Liver (tissue), 8 donors: ENCODE measurements at regions not wholly inside any gene's neighbourhood (a gene's known extent, or its start where the extent isn't known, plus 50 kb on each side); places are given as distances from the start of the nearest gene placed in this dataset.

Experiments used
- DNase-seq: peaks from one replicate; pipeline ENCODE4 v3.0.0-alpha.2; 2017; ENCODE audit warnings: low spot score
- H3K27ac ChIP-seq, 2 donors: one replicate each; pipeline ENCODE4 v1.7.0; 2013; ENCODE audit warnings: inconsistent platforms in 2 of 2, low read length in 2 of 2, control low read depth in 1 of 2, low read depth in 1 of 2, mild to moderate bottlenecking in 1 of 2
- H3K27me3 ChIP-seq, 4 donors: one replicate each; pipeline versions ENCODE4 v1.6.1 to v1.7.0; 2013; ENCODE audit warnings: low read length in 3 of 4, inconsistent platforms in 1 of 4, mild to moderate bottlenecking in 1 of 4, moderate library complexity in 1 of 4; ENCODE audit not compliant: control insufficient read depth in 4 of 4, insufficient read depth in 4 of 4
- H3K36me3 ChIP-seq, 4 donors: one replicate each; pipeline versions ENCODE4 v1.6.1 to v1.7.0; 2013; ENCODE audit warnings: low read length in 3 of 4, mild to moderate bottlenecking in 3 of 4, low read depth in 1 of 4, moderate library complexity in 1 of 4; ENCODE audit not compliant: control insufficient read depth in 4 of 4, insufficient read depth in 3 of 4
- H3K4me1 ChIP-seq, 4 donors: one replicate each; pipeline versions ENCODE4 v1.6.1 to v1.7.0; 2013; ENCODE audit warnings: low read length in 3 of 4, mild to moderate bottlenecking in 3 of 4, moderate library complexity in 1 of 4; ENCODE audit not compliant: control insufficient read depth in 4 of 4, insufficient read depth in 4 of 4
- H3K4me3 ChIP-seq, 3 donors: one replicate each; pipeline versions ENCODE4 v1.6.1 to v1.7.0; 2013; ENCODE audit warnings: low read length in 3 of 3, control low read depth in 1 of 3, low read depth in 1 of 3, mild to moderate bottlenecking in 1 of 3
- H3K9ac ChIP-seq, 2 donors: one replicate each; pipeline ENCODE4 v1.7.0; 2013; ENCODE audit warnings: low read length in 2 of 2, mild to moderate bottlenecking in 2 of 2, moderate library complexity in 2 of 2, control low read depth in 1 of 2, low read depth in 1 of 2
- H3K9me3 ChIP-seq, 4 donors: one replicate each; pipeline versions ENCODE4 v1.6.1 to v1.7.0; 2013; ENCODE audit warnings: low read length in 3 of 4; ENCODE audit not compliant: control insufficient read depth in 4 of 4
- EGR1 ChIP-seq, 2 donors: IDR thresholded peaks; 2 replicates each; pipeline ENCODE4 v1.6.1; 2016 to 2018; ENCODE audit warnings: antibody characterized with exemption in 2 of 2, low read depth in 2 of 2
- FOXA1 ChIP-seq: IDR thresholded peaks from 2 replicates; pipeline ENCODE4 v1.6.1; 2016; ENCODE audit warnings: antibody characterized with exemption
- FOXA2 ChIP-seq: IDR thresholded peaks from 2 replicates; pipeline ENCODE4 v1.6.1; 2016; ENCODE audit warnings: antibody characterized with exemption
- GABPA ChIP-seq, 2 donors: IDR thresholded peaks in 1 of 2; conservative IDR thresholded peaks in 1 of 2; 2 replicates each; pipeline ENCODE4 v1.6.1; 2016; ENCODE audit warnings: antibody characterized with exemption in 2 of 2, mild to moderate bottlenecking in 1 of 2, moderate library complexity in 1 of 2
- HNF4A ChIP-seq, 2 donors: conservative IDR thresholded peaks; 2 replicates each; pipeline ENCODE4 v1.6.1; 2016; ENCODE audit warnings: antibody characterized with exemption in 2 of 2, mild to moderate bottlenecking in 2 of 2
- HNF4G ChIP-seq: IDR thresholded peaks from 2 replicates; pipeline ENCODE4 v1.6.1; 2016; ENCODE audit warnings: antibody characterized with exemption
- JUND ChIP-seq, 2 donors: IDR thresholded peaks; 2 replicates each; pipeline ENCODE4 v1.6.1; 2016; ENCODE audit warnings: antibody characterized with exemption in 2 of 2
- NR2F2 ChIP-seq: IDR thresholded peaks from 2 replicates; pipeline ENCODE4 v1.6.1; 2016; ENCODE audit warnings: antibody characterized with exemption
- RAD21 ChIP-seq, 2 donors: IDR thresholded peaks; 2 replicates each; pipeline ENCODE4 v1.6.1; 2016; ENCODE audit warnings: antibody characterized with exemption in 2 of 2, mild to moderate bottlenecking in 2 of 2
- RXRA ChIP-seq, 2 donors: IDR thresholded peaks; 2 replicates each; pipeline ENCODE4 v1.6.1; 2017 to 2018; ENCODE audit warnings: antibody characterized with exemption in 2 of 2, mild to moderate bottlenecking in 1 of 2
- SP1 ChIP-seq: IDR thresholded peaks from 2 replicates; pipeline ENCODE4 v1.6.1; 2018; ENCODE audit warnings: antibody characterized with exemption, mild to moderate bottlenecking
- TAF1 ChIP-seq: conservative IDR thresholded peaks from 2 replicates; pipeline ENCODE4 v1.6.1; 2016; ENCODE audit warnings: antibody characterized with exemption, mild to moderate bottlenecking
- YY1 ChIP-seq: IDR thresholded peaks from 2 replicates; pipeline ENCODE4 v1.6.1; 2016; ENCODE audit warnings: antibody characterized with exemption, mild to moderate bottlenecking
- ZBTB33 ChIP-seq: IDR thresholded peaks from 2 replicates; pipeline ENCODE4 v1.6.1; 2016; ENCODE audit warnings: antibody characterized with exemption
- WGBS: extraction: QIAGEN DNeasy Blood & Tissue Kit; methylation state at CpG from one replicate; pipeline ENCODE4 v1.1.7; 2013; 5-methylcytosine and 5-hydroxymethylcytosine counted together
- TF ChIP-seq, protein P1 (sequence below): IDR thresholded peaks from 2 replicates; pipeline ENCODE4 v1.6.1; 2016; ENCODE audit warnings: antibody characterized with exemption, mild to moderate bottlenecking
- TF ChIP-seq, protein P2 (sequence below): IDR thresholded peaks from 2 replicates; pipeline ENCODE4 v1.6.1; 2016; ENCODE audit warnings: antibody characterized with exemption
- TF ChIP-seq, protein P3 (sequence below): fragments of 150-350 bp; IDR thresholded peaks from 2 replicates; pipeline ENCODE4 v1.5.1; 2017; ENCODE audit warnings: improper control_type of control experiment, low read depth, low read length; ENCODE audit not compliant: missing input control
- TF ChIP-seq, protein P4 (sequence below): IDR thresholded peaks from 2 replicates; pipeline ENCODE4 v1.6.1; 2016; ENCODE audit warnings: antibody characterized with exemption
- donor health status: healthy.
- donor health status: healthy.
- donor health status: healthy.
- donor health status: healthy.
- donor health status: healthy.

GRCh38 chr13:109275139-109275745 is 511.1 kb downstream of the IRS2 start:
- Histone ChIP-seq H3K27ac (no peak overlapping the region), H3K27me3 (no peaks in the 10 kb centered on the region), H3K9ac (no peak overlapping the region)

GRCh38 chr13:109274188-109274821 is 512.1 kb downstream of the IRS2 start:
- H3K27ac ChIP-seq, result no peak overlapping the region
- DNase-seq, result no peak
- WGBS, result 87% methylated on average over 5 of the region's 5 CpGs
- TF ChIP-seq TAF1, result no peak
- no peak for TF ChIP-seq NR2F2
- TF ChIP-seq, protein P1, sequence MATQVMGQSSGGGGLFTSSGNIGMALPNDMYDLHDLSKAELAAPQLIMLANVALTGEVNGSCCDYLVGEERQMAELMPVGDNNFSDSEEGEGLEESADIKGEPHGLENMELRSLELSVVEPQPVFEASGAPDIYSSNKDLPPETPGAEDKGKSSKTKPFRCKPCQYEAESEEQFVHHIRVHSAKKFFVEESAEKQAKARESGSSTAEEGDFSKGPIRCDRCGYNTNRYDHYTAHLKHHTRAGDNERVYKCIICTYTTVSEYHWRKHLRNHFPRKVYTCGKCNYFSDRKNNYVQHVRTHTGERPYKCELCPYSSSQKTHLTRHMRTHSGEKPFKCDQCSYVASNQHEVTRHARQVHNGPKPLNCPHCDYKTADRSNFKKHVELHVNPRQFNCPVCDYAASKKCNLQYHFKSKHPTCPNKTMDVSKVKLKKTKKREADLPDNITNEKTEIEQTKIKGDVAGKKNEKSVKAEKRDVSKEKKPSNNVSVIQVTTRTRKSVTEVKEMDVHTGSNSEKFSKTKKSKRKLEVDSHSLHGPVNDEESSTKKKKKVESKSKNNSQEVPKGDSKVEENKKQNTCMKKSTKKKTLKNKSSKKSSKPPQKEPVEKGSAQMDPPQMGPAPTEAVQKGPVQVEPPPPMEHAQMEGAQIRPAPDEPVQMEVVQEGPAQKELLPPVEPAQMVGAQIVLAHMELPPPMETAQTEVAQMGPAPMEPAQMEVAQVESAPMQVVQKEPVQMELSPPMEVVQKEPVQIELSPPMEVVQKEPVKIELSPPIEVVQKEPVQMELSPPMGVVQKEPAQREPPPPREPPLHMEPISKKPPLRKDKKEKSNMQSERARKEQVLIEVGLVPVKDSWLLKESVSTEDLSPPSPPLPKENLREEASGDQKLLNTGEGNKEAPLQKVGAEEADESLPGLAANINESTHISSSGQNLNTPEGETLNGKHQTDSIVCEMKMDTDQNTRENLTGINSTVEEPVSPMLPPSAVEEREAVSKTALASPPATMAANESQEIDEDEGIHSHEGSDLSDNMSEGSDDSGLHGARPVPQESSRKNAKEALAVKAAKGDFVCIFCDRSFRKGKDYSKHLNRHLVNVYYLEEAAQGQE, result no peak
- no peak for TF ChIP-seq GABPA (IDR thresholded peaks at IDR 0.05 in 1 of 2, conservative IDR thresholded peaks at IDR 0.05 in 1 of 2)
- TF ChIP-seq EGR1 (IDR thresholded peaks at IDR 0.05; ENCODE audit: low read depth in 2 of 2), result no peak
- TF ChIP-seq, protein P2, sequence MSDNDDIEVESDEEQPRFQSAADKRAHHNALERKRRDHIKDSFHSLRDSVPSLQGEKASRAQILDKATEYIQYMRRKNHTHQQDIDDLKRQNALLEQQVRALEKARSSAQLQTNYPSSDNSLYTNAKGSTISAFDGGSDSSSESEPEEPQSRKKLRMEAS, result no peak
- TF ChIP-seq HNF4A (conservative IDR thresholded peaks at IDR 0.05), result no peak
- TF ChIP-seq FOXA2, result no peak
- no peak for TF ChIP-seq JUND (IDR thresholded peaks at IDR 0.05)
- TF ChIP-seq YY1, result no peak
- no peak for TF ChIP-seq RAD21 (IDR thresholded peaks at IDR 0.05)
- TF ChIP-seq FOXA1, result no peak
- TF ChIP-seq RXRA (IDR thresholded peaks at IDR 0.05), result no peak
- no peak for TF ChIP-seq HNF4G
- TF ChIP-seq ZBTB33, result no peak
- TF ChIP-seq, protein P3, sequence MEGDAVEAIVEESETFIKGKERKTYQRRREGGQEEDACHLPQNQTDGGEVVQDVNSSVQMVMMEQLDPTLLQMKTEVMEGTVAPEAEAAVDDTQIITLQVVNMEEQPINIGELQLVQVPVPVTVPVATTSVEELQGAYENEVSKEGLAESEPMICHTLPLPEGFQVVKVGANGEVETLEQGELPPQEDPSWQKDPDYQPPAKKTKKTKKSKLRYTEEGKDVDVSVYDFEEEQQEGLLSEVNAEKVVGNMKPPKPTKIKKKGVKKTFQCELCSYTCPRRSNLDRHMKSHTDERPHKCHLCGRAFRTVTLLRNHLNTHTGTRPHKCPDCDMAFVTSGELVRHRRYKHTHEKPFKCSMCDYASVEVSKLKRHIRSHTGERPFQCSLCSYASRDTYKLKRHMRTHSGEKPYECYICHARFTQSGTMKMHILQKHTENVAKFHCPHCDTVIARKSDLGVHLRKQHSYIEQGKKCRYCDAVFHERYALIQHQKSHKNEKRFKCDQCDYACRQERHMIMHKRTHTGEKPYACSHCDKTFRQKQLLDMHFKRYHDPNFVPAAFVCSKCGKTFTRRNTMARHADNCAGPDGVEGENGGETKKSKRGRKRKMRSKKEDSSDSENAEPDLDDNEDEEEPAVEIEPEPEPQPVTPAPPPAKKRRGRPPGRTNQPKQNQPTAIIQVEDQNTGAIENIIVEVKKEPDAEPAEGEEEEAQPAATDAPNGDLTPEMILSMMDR, result no peak

More at GRCh38 chr13:109275139-109275745, 511.1 kb downstream of the IRS2 start:
- no peaks in the 10 kb centered on the region for H3K36me3 ChIP-seq
- no peak overlapping the region for H3K4me3 ChIP-seq
- DNase-seq, result no peak
- TF ChIP-seq GABPA (IDR thresholded peaks at IDR 0.05 in 1 of 2, conservative IDR thresholded peaks at IDR 0.05 in 1 of 2), result no peak
- TF ChIP-seq YY1, result no peak
- no peak for TF ChIP-seq RXRA (IDR thresholded peaks at IDR 0.05)
- no peak for TF ChIP-seq SP1
- no peak for TF ChIP-seq FOXA2
- TF ChIP-seq, protein P4, sequence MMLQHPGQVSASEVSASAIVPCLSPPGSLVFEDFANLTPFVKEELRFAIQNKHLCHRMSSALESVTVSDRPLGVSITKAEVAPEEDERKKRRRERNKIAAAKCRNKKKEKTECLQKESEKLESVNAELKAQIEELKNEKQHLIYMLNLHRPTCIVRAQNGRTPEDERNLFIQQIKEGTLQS, result no peak
- no peak for TF ChIP-seq TAF1
- TF ChIP-seq HNF4G, result no peak
- TF ChIP-seq FOXA1, result no peak
- no peak for TF ChIP-seq JUND (IDR thresholded peaks at IDR 0.05)
- no peak for TF ChIP-seq RAD21 (IDR thresholded peaks at IDR 0.05)
- TF ChIP-seq NR2F2, result no peak
- TF ChIP-seq EGR1 (IDR thresholded peaks at IDR 0.05; ENCODE audit: low read depth in 2 of 2), result no peak
- no peak for TF ChIP-seq ZBTB33
- WGBS, result 91% methylated on average over 11 of the region's 11 CpGs
- no peaks in the 10 kb centered on the region for H3K4me1 ChIP-seq
- no peaks in the 10 kb centered on the region for H3K9me3 ChIP-seq

More at GRCh38 chr13:109274188-109274821, 512.1 kb downstream of the IRS2 start:
- H3K9ac ChIP-seq, result no peak overlapping the region
- no peaks in the 10 kb centered on the region for H3K4me1 ChIP-seq
- no peaks in the 10 kb centered on the region for H3K9me3 ChIP-seq
- no peaks in the 10 kb centered on the region for H3K27me3 ChIP-seq
- no peak overlapping the region for H3K4me3 ChIP-seq
- no peaks in the 10 kb centered on the region for H3K36me3 ChIP-seq
